ENCODE measurements at regions not wholly inside any gene's neighbourhood (a gene's known extent, or its start where the extent isn't known, plus 50 kb on each side); places are given as distances from the start of the nearest gene placed in this dataset.
"Not testable (repeated sequence)": the region's sequence is repeated elsewhere in the genome, so short reads cannot be mapped to it uniquely, and the experiment has no call there.

DNA sequence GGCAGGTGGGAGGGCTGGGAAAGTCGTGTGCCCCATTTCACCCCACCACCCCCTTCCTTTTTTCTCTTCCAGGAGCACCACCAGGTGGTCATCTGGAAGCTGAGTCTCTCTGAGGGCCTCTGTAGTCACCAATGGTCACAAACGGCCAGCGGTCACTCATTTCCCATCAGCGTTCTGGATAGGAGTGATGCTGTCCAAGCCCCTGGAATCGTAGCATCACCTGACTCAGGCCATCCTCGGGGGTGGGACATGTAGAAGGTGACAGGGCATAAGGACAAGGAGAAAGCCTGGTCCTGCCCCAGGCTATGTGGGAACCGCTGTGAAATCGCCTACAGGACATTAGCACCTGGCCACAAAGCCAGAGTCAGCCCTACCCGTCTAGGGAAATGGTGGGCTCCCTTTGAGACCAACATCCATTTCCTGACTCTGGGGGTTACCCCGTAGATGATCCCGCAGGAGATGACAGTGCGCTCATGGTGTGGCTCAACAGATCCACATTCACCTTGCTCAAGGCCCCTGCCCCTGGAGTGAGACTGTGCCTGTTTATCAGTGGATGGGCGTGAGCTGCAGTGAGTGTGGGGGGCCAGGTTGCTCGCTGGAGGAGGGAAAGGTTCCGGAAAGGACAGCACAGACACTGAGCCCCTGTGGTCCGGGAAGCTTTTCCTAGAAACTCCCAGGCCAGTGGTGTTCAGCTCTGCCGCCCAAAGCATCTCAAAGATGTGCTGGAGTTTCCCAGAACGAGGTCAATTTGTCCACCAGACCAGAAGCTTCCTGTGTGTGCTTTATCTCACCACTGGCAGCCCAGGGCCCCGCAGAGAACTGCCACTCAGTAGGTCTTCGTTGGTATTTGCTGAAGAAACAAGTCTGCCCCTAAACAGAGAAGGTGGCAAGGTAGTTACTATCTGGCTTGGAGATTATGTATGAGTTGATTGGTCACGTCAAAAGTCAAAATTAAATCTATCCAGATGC is 61.1 kb upstream of the UNC5A start:
- peak; percentile 13 for DNase-seq

- no peak for DNase-seq
Observed at GRCh38 chr5:176750144-176750543, 60.2 kb upstream of the UNC5A start.

DNA sequence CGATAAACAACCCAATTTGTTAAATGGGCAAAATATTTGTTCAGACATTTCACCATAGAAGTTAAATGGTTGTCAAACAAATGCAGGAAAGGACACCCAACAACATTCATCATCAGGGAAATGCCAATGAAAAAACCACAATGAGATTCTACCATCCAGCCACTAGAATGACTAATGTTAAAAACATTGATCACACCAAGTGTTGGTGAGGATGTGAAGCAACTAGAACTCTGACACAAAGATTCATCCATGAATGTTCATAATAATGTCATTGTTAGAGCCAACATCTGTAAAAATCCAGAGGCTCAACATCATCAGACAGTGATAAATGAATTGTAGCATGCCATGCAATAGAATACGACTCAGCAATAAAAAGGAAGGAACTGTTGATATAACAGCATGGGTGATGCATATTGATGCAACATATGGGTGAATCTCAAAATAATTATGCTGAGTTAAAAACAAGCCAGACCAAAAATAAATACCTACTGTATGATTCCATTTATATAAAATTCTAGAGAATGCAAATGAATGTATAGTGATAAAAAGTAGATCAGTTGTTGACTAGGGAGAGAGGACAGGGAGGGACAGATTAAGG is 55.9 kb upstream of the UNC5A start:
- no peak for DNase-seq

GRCh38 chr5:176755593-176755992 is 54.8 kb upstream of the UNC5A start:
- not testable (repeated sequence) for DNase-seq

DNA sequence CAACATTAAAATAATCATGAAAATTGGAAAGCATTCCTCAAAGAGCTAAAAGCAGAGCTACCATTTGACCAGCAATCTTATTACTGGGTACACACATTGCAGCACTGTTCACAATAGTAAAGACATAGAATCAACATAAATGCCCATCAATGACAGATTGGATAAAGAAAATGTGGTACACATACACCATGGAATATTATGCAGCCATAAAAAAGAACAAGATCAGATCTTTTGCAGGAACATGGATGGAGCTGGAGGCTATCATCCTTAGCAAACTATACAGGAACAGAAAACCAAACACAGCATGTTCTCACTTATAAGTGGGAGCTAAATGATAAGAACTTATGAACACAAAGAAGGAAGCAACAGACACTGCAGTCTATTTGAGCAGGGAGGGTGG is 52.8 kb upstream of the UNC5A start:
- DNase-seq: not testable (repeated sequence)
